Neuronal stem cell (in vitro differentiated cells): ENCODE measurements at regions not wholly inside any gene's neighbourhood (a gene's known extent, or its start where the extent isn't known, plus 50 kb on each side); places are given as distances from the start of the nearest gene placed in this dataset.

Source experiments
- DNase-seq: peaks from one replicate; pipeline ENCODE4 v3.0.0-alpha.2; 2013; ENCODE audit warnings: low spot score
- H2AFZ ChIP-seq: one replicate; pipeline ENCODE4 v1.6.1; 2013; ENCODE audit warnings: mild to moderate bottlenecking, low read length, inconsistent platforms
- H2AK5ac ChIP-seq: 2 replicates; pipeline ENCODE4 v1.6.1; 2013; ENCODE audit warnings: low read depth, mild to moderate bottlenecking, inconsistent platforms, low read length, moderate library complexity, mixed read lengths
- H2BK120ac ChIP-seq: 2 replicates; pipeline ENCODE4 v1.6.1; 2013; ENCODE audit warnings: low read depth, mild to moderate bottlenecking, inconsistent platforms, low read length, moderate library complexity, mixed read lengths
- H2BK12ac ChIP-seq: one replicate; pipeline ENCODE4 v1.6.1; 2013; ENCODE audit warnings: low read length, inconsistent platforms
- H2BK15ac ChIP-seq: 2 replicates; pipeline ENCODE4 v1.6.1; 2013; ENCODE audit warnings: mild to moderate bottlenecking, low read length, inconsistent platforms, mixed read lengths
- H2BK5ac ChIP-seq: one replicate; pipeline ENCODE4 v1.6.1; 2013; ENCODE audit warnings: inconsistent platforms, mild to moderate bottlenecking, low read length, moderate library complexity
- H3K14ac ChIP-seq: one replicate; pipeline ENCODE4 v1.6.1; 2013; ENCODE audit warnings: low read length, inconsistent platforms
- H3K18ac ChIP-seq: 2 replicates; pipeline ENCODE4 v1.6.1; 2013; ENCODE audit warnings: low read length, inconsistent platforms
- H3K23ac ChIP-seq: 2 replicates; pipeline ENCODE4 v1.6.1; 2013; ENCODE audit warnings: low read depth, mild to moderate bottlenecking, mixed read lengths, low read length, inconsistent platforms; ENCODE audit not compliant: poor library complexity
- H3K27ac ChIP-seq: replicated peaks from 3 replicates; pipeline ENCODE4 v1.5.1; 2013; ENCODE audit warnings: low read length, inconsistent platforms
- H3K27me3 ChIP-seq, 3 experiments: 2 replicates each; pipeline ENCODE4 v1.6.1; 2013; ENCODE audit warnings: low read length in 3 of 3, mild to moderate bottlenecking in 2 of 3, inconsistent platforms in 1 of 3, low read depth in 1 of 3, mixed read lengths in 1 of 3, moderate library complexity in 1 of 3; ENCODE audit not compliant: control insufficient read depth in 3 of 3, insufficient read depth in 3 of 3
- H3K36me3 ChIP-seq, 2 donors: replicated peaks in 1 of 2; 2 replicates each; pipeline ENCODE4 v1.6.1; 2013; ENCODE audit warnings: low read length in 2 of 2; ENCODE audit not compliant: control insufficient read depth in 2 of 2, insufficient read depth in 2 of 2
- H3K4ac ChIP-seq: 2 replicates; pipeline ENCODE4 v1.6.1; 2013; ENCODE audit warnings: inconsistent platforms, mild to moderate bottlenecking, low read length, moderate library complexity
- H3K4me1 ChIP-seq, 2 donors: 1 replicate in 1 of 2; 2 replicates in 1 of 2; pipeline ENCODE4 v1.6.1; 2013; ENCODE audit warnings: low read length in 2 of 2, low read depth in 1 of 2; ENCODE audit not compliant: control insufficient read depth in 2 of 2, insufficient read depth in 1 of 2
- H3K4me2 ChIP-seq: one replicate; pipeline ENCODE4 v1.6.1; 2013; ENCODE audit warnings: mild to moderate bottlenecking, low read length, inconsistent platforms; ENCODE audit not compliant: insufficient read depth, poor library complexity, severe bottlenecking
- H3K4me3 ChIP-seq, 2 donors: 2 replicates each; pipeline ENCODE4 v1.5.1; 2013; ENCODE audit warnings: low read length in 2 of 2, mild to moderate bottlenecking in 2 of 2, inconsistent platforms in 1 of 2, moderate library complexity in 1 of 2
- H3K79me1 ChIP-seq: one replicate; pipeline ENCODE4 v1.6.1; 2013; ENCODE audit warnings: low read depth, mild to moderate bottlenecking, inconsistent platforms, low read length, moderate library complexity
- H3K9ac ChIP-seq: one replicate; pipeline ENCODE4 v1.6.1; 2013; ENCODE audit warnings: mild to moderate bottlenecking, low read depth, low read length, inconsistent platforms; ENCODE audit not compliant: poor library complexity
- H3K9me3 ChIP-seq, 2 donors: replicated peaks in 1 of 2; 2 replicates each; pipeline versions ENCODE3 to v1.6.1; 2013; ENCODE audit warnings: low read length in 2 of 2, mild to moderate bottlenecking in 2 of 2, inconsistent platforms in 1 of 2, low read depth in 1 of 2, mixed read lengths in 1 of 2, moderate library complexity in 1 of 2; ENCODE audit not compliant: control insufficient read depth in 2 of 2, insufficient read depth in 1 of 2
- H4K8ac ChIP-seq: one replicate; pipeline ENCODE4 v1.6.1; 2013; ENCODE audit warnings: low read depth, mild to moderate bottlenecking, inconsistent platforms, low read length, moderate library complexity
- H4K91ac ChIP-seq: one replicate; pipeline ENCODE4 v1.6.1; 2013; ENCODE audit warnings: low read length, low read depth, mild to moderate bottlenecking, inconsistent platforms; ENCODE audit not compliant: poor library complexity
- WGBS, 2 donors: extraction: QIAGEN DNeasy Blood & Tissue Kit; methylation state at CpG; one replicate each; pipeline ENCODE4 v1.1.7; 2013; ENCODE audit warnings: missing lambda C conversion rate in 2 of 2, mixed read lengths in 1 of 2; ENCODE audit not compliant: insufficient read length in 2 of 2, insufficient replicate concordance in 1 of 2; ENCODE audit errors: extremely low coverage in 2 of 2; 5-methylcytosine and 5-hydroxymethylcytosine counted together

DNA sequence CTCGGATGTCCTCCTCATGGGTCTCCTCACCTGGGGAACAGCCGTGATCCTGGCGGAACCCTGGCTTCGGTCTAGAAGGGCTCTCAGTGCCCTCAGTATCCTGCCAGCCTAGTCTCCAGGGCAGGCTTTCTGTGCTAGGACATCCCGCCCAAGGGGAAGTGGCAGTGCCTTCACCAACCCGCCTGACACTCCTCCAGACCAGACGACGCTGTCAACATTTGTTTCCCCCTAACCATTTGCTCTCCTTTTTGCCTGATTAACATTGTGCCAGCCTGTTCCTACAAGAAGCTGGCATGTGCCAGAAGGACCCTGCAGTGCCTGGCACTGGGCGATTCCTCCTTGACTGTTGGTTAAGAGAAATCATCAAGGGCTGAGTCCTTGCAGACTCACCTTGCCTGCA lies 358.9 kb upstream of the IRX2 start:
- H4K91ac ChIP-seq: no peak overlapping the region
- no peak overlapping the region for H2BK120ac ChIP-seq
- peak overlapping the region; percentile 71 for H2AK5ac ChIP-seq
- H3K9me3 ChIP-seq: peaks cover 0 to 2% of the 10 kb centered on the region in 2 donors
- H3K23ac ChIP-seq: no peak overlapping the region
- no CpG with 5 or more reads among the region's 9 CpGs for WGBS, 2 donors
- H3K4me1 ChIP-seq: peaks cover 4 to 18% of the 10 kb centered on the region in 2 donors
- no peak for DNase-seq
- peak overlapping the region; percentile 69 for H2BK15ac ChIP-seq
- H3K36me3 ChIP-seq: no peaks in the 10 kb centered on the region
- H3K9ac ChIP-seq: no peak overlapping the region
- H3K27ac ChIP-seq: no peak overlapping the region
- no peak overlapping the region for H2BK5ac ChIP-seq
- H3K4ac ChIP-seq: no peak overlapping the region
- H3K14ac ChIP-seq: no peak overlapping the region
- no peak overlapping the region for H4K8ac ChIP-seq
- peak overlapping the region in 1 of 2 donors; percentile 23 for H3K4me3 ChIP-seq
- H2AFZ ChIP-seq: no peak overlapping the region
- H2BK12ac ChIP-seq: no peak overlapping the region
- H3K4me2 ChIP-seq: no peak overlapping the region
- no peak overlapping the region for H3K18ac ChIP-seq
- peaks cover 0 to 9% (median 0%) of the 10 kb centered on the region in 3 experiments for H3K27me3 ChIP-seq
- no peaks in the 10 kb centered on the region for H3K79me1 ChIP-seq

DNA sequence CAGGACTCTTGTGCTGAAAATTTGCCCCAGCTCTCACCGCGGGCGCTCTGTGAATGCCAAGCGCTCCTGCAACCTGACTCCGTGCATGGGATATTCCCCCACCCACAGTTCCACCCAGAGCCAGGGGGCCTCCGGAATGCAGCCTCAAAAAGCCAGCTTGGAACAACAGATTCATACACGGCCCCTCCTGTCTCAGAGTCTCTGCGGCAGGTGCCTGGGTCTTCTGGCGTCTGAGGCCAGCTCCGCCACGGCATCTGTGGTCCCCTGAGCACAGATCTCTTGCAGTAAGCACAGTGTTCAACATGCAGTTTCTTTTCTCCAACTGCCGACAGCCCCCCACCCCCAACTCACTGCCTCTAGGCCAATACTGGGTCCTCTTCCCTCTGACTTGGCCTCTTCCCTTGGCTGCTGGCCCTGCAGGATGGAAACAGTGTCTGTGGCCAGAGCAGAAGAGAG lies 355.7 kb upstream of the IRX2 start:
- Histone ChIP-seq H3K4me2 (peak overlapping the region; percentile 35), H3K27ac (no peak overlapping the region), H3K4me3 (no peak overlapping the region), H3K36me3 (no peaks in the 10 kb centered on the region), H3K79me1 (no peaks in the 10 kb centered on the region), H3K9ac (no peak overlapping the region), H4K91ac (no peak overlapping the region), H3K9me3 (no peaks in the 10 kb centered on the region), H2BK12ac (no peak overlapping the region), H2BK15ac (no peak overlapping the region), H3K23ac (no peak overlapping the region), H2AK5ac (no peak overlapping the region), H2AFZ (peak overlapping the region; percentile 21), H3K4me1 (peaks cover 28 to 36% of the 10 kb centered on the region in 2 donors), H3K18ac (no peak overlapping the region), H3K27me3 (peaks cover 0 to 3% (median 0%) of the 10 kb centered on the region in 3 experiments), H2BK5ac (no peak overlapping the region), H3K4ac (no peak overlapping the region), H2BK120ac (no peak overlapping the region), H4K8ac (no peak overlapping the region), H3K14ac (no peak overlapping the region)
- DNase-seq: no peak
- no CpG with 5 or more reads among the region's 12 CpGs for WGBS, 2 donors

DNA sequence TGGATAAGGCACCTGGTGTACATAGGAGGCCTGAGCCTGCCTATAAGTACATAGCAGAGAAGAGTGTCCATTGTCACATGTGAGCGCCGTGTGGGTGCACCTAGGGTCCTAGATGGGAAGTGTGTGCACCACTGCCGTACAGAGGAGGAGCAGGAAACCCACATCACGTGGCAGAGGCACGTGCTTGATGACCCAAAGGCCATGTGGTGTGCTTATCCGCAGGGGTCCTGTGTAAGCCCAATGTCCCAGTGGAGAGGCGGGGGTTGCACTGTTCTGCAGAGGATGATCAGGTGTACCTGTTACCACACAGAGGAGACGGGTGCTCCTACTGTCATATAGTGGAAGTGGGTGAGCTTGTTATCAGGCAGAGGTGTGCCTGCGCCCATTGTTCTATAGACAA lies 354.1 kb upstream of the IRX2 start:
- Histone ChIP-seq H4K91ac (no peak overlapping the region), H3K27me3 (peaks cover 0 to 7% (median 0%) of the 10 kb centered on the region in 3 experiments), H2AK5ac (peak overlapping the region; percentile 53), H3K9me3 (no peaks in the 10 kb centered on the region), H3K4me3 (no peak overlapping the region), H2BK15ac (no peak overlapping the region), H3K4me2 (no peak overlapping the region), H3K4ac (no peak overlapping the region), H2BK120ac (no peak overlapping the region), H3K14ac (no peak overlapping the region), H2AFZ (no peak overlapping the region), H3K4me1 (peaks cover 41 to 50% of the 10 kb centered on the region in 2 donors), H3K79me1 (no peaks in the 10 kb centered on the region), H3K18ac (peak overlapping the region; percentile 61), H2BK12ac (peak overlapping the region; percentile 47), H3K36me3 (no peaks in the 10 kb centered on the region), H2BK5ac (no peak overlapping the region), H3K9ac (no peak overlapping the region), H4K8ac (no peak overlapping the region), H3K27ac (no peak overlapping the region), H3K23ac (no peak overlapping the region)
- no CpG with 5 or more reads among the region's 9 CpGs for WGBS, 2 donors
- no peak for DNase-seq

DNA sequence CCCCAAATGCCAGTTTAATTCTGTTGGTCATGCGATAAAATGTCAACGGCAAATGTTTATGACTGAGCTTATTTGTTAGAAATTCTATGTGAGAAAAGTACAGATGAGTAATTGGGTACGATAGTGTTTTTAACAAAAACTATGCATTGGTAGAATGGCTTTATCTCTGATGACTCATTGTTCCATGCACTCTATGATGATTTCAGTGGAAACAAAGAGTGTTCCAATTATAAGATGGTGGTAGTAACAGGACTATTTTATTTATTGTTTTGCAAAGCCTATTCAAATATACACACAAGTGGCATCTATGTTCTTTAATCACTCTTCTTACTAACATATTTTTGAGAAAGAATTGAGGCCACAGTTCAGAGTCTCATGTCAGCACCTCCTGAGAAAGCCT lies 353.7 kb upstream of the IRX2 start:
- Histone ChIP-seq H3K9ac (no peak overlapping the region), H3K23ac (no peak overlapping the region), H2BK15ac (no peak overlapping the region), H4K91ac (no peak overlapping the region), H3K9me3 (no peaks in the 10 kb centered on the region), H3K4me3 (no peak overlapping the region), H2BK120ac (no peak overlapping the region), H3K4me2 (no peak overlapping the region), H2BK12ac (no peak overlapping the region), H2BK5ac (no peak overlapping the region), H3K79me1 (no peaks in the 10 kb centered on the region), H4K8ac (no peak overlapping the region), H3K4me1 (peaks cover 41 to 50% of the 10 kb centered on the region in 2 donors), H2AFZ (no peak overlapping the region), H3K4ac (no peak overlapping the region), H3K18ac (no peak overlapping the region), H3K27ac (no peak overlapping the region), H2AK5ac (no peak overlapping the region), H3K27me3 (peaks cover 0 to 5% (median 0%) of the 10 kb centered on the region in 3 experiments), H3K36me3 (no peaks in the 10 kb centered on the region), H3K14ac (no peak overlapping the region)
- DNase-seq: no peak
- no CpG with 5 or more reads among the region's 3 CpGs for WGBS, 2 donors
